ENCODE measurements at regions not wholly inside any gene's neighbourhood (a gene's known extent, or its start where the extent isn't known, plus 50 kb on each side); places are given as distances from the start of the nearest gene placed in this dataset.

- Histone ChIP-seq H3K4me3 (ENCODE audit: insufficient read depth in 1 of 2, low read depth in 1 of 2, low read length in 2 of 2) (no peak overlapping the region), H2BK12ac (ENCODE audit: low read length in 2 of 2) (no peak overlapping the region), H3K18ac (ENCODE audit: low read depth in 1 of 2, low read length in 2 of 2) (no peak overlapping the region), H2AK5ac (ENCODE audit: low read length, severe bottlenecking) (no peak overlapping the region), H3K4ac (ENCODE audit: low read depth in 1 of 2, low read length in 2 of 2) (no peak overlapping the region), H3K14ac (ENCODE audit: low read length in 2 of 2) (no peak overlapping the region), H3K23ac (ENCODE audit: low read length in 2 of 2) (no peak overlapping the region), H3K4me1 (ENCODE audit: control insufficient read depth, insufficient read depth, low read depth, low read length) (no peaks in the 10 kb centered on the region), H3K36me3 (ENCODE audit: control insufficient read depth in 1 of 2, insufficient read depth in 2 of 2, low read depth in 1 of 2, low read length in 2 of 2) (no peaks in the 10 kb centered on the region), H2AFZ (ENCODE audit: low read depth, low read length) (no peak overlapping the region), H2BK5ac (ENCODE audit: low read depth, low read length, poor library complexity, severe bottlenecking) (no peak overlapping the region), H2BK15ac (ENCODE audit: low read depth, poor library complexity, severe bottlenecking) (no peak overlapping the region), H3K27ac (ENCODE audit: low read length, poor library complexity, severe bottlenecking) (no peak overlapping the region), H3K4me2 (ENCODE audit: low read length, poor library complexity, severe bottlenecking) (no peak overlapping the region), H3K9me3 (ENCODE audit: control insufficient read depth, low read length) (no peaks in the 10 kb centered on the region), H3K9ac (ENCODE audit: low read length) (no peak overlapping the region), H4K8ac (ENCODE audit: low read length) (no peak overlapping the region), H3K27me3 (ENCODE audit: control insufficient read depth in 1 of 2, insufficient read depth in 1 of 2, low read length in 2 of 2) (no peaks in the 10 kb centered on the region), H3K79me1 (replicated peaks; ENCODE audit: low read length, poor library complexity, severe bottlenecking) (no peaks in the 10 kb centered on the region), H4K91ac (ENCODE audit: low read length) (no peak overlapping the region), H2BK120ac (ENCODE audit: low read depth, low read length) (no peak overlapping the region)
- no peak for DNase-seq
- WGBS, result 81% methylated on average over 2 of the region's 4 CpGs
These were observed 488.8 kb downstream of the PID1 start for GRCh38 chr2:228782281-228782680.

- Histone ChIP-seq H3K23ac (ENCODE audit: low read length in 2 of 2) (no peak overlapping the region), H3K9ac (ENCODE audit: low read length) (no peak overlapping the region), H2BK15ac (ENCODE audit: low read depth, poor library complexity, severe bottlenecking) (no peak overlapping the region), H4K8ac (ENCODE audit: low read length) (no peak overlapping the region), H3K4ac (ENCODE audit: low read depth in 1 of 2, low read length in 2 of 2) (no peak overlapping the region), H3K18ac (ENCODE audit: low read depth in 1 of 2, low read length in 2 of 2) (no peak overlapping the region), H2BK120ac (ENCODE audit: low read depth, low read length) (no peak overlapping the region), H3K14ac (ENCODE audit: low read length in 2 of 2) (no peak overlapping the region), H3K4me2 (ENCODE audit: low read length, poor library complexity, severe bottlenecking) (no peak overlapping the region), H3K79me1 (replicated peaks; ENCODE audit: low read length, poor library complexity, severe bottlenecking) (no peaks in the 10 kb centered on the region), H3K27me3 (ENCODE audit: control insufficient read depth in 1 of 2, insufficient read depth in 1 of 2, low read length in 2 of 2) (no peaks in the 10 kb centered on the region), H3K4me3 (ENCODE audit: insufficient read depth in 1 of 2, low read depth in 1 of 2, low read length in 2 of 2) (no peak overlapping the region), H4K91ac (ENCODE audit: low read length) (no peak overlapping the region), H2AK5ac (ENCODE audit: low read length, severe bottlenecking) (no peak overlapping the region), H2BK12ac (ENCODE audit: low read length in 2 of 2) (no peak overlapping the region), H3K9me3 (ENCODE audit: control insufficient read depth, low read length) (peaks cover 7% of the 10 kb centered on the region), H3K27ac (ENCODE audit: low read length, poor library complexity, severe bottlenecking) (no peak overlapping the region), H2AFZ (ENCODE audit: low read depth, low read length) (no peak overlapping the region), H3K4me1 (ENCODE audit: control insufficient read depth, insufficient read depth, low read depth, low read length) (no peaks in the 10 kb centered on the region), H2BK5ac (ENCODE audit: low read depth, low read length, poor library complexity, severe bottlenecking) (no peak overlapping the region), H3K36me3 (ENCODE audit: control insufficient read depth in 1 of 2, insufficient read depth in 2 of 2, low read depth in 1 of 2, low read length in 2 of 2) (no peaks in the 10 kb centered on the region)
- 47% methylated on average over 5 of the region's 5 CpGs for WGBS
- no peak for DNase-seq
These were observed 493.2 kb downstream of the PID1 start for GRCh38 chr2:228777855-228778355.

- Histone ChIP-seq H3K79me1 (replicated peaks; ENCODE audit: low read length, poor library complexity, severe bottlenecking) (no peaks in the 10 kb centered on the region), H3K14ac (ENCODE audit: low read length in 2 of 2) (no peak overlapping the region), H2AFZ (ENCODE audit: low read depth, low read length) (no peak overlapping the region), H4K91ac (ENCODE audit: low read length) (no peak overlapping the region), H2BK5ac (ENCODE audit: low read depth, low read length, poor library complexity, severe bottlenecking) (no peak overlapping the region), H2BK120ac (ENCODE audit: low read depth, low read length) (no peak overlapping the region), H3K18ac (ENCODE audit: low read depth in 1 of 2, low read length in 2 of 2) (no peak overlapping the region), H3K27me3 (ENCODE audit: control insufficient read depth in 1 of 2, insufficient read depth in 1 of 2, low read length in 2 of 2) (peaks cover 0 to 10% of the 10 kb centered on the region in 2 experiments), H3K4me1 (ENCODE audit: control insufficient read depth, insufficient read depth, low read depth, low read length) (no peaks in the 10 kb centered on the region), H2AK5ac (ENCODE audit: low read length, severe bottlenecking) (no peak overlapping the region), H3K9me3 (ENCODE audit: control insufficient read depth, low read length) (peaks cover 7% of the 10 kb centered on the region), H3K27ac (ENCODE audit: low read length, poor library complexity, severe bottlenecking) (no peak overlapping the region), H3K4ac (ENCODE audit: low read depth in 1 of 2, low read length in 2 of 2) (no peak overlapping the region), H2BK12ac (ENCODE audit: low read length in 2 of 2) (no peak overlapping the region), H3K4me2 (ENCODE audit: low read length, poor library complexity, severe bottlenecking) (no peak overlapping the region), H3K9ac (ENCODE audit: low read length) (no peak overlapping the region), H3K4me3 (ENCODE audit: insufficient read depth in 1 of 2, low read depth in 1 of 2, low read length in 2 of 2) (no peak overlapping the region), H4K8ac (ENCODE audit: low read length) (no peak overlapping the region), H3K36me3 (ENCODE audit: control insufficient read depth in 1 of 2, insufficient read depth in 2 of 2, low read depth in 1 of 2, low read length in 2 of 2) (no peaks in the 10 kb centered on the region), H2BK15ac (ENCODE audit: low read depth, poor library complexity, severe bottlenecking) (no peak overlapping the region), H3K23ac (ENCODE audit: low read length in 2 of 2) (no peak overlapping the region)
- 76% methylated on average over 2 of the region's 2 CpGs for WGBS
- no peak for DNase-seq
These were observed 496.5 kb downstream of the PID1 start for GRCh38 chr2:228774548-228774947.

- Histone ChIP-seq H3K79me1 (replicated peaks; ENCODE audit: low read length, poor library complexity, severe bottlenecking) (no peaks in the 10 kb centered on the region), H3K4me2 (ENCODE audit: low read length, poor library complexity, severe bottlenecking) (no peak overlapping the region), H3K9ac (ENCODE audit: low read length) (no peak overlapping the region), H2AK5ac (ENCODE audit: low read length, severe bottlenecking) (no peak overlapping the region), H2BK120ac (ENCODE audit: low read depth, low read length) (no peak overlapping the region), H3K36me3 (ENCODE audit: control insufficient read depth in 1 of 2, insufficient read depth in 2 of 2, low read depth in 1 of 2, low read length in 2 of 2) (no peaks in the 10 kb centered on the region), H2BK5ac (ENCODE audit: low read depth, low read length, poor library complexity, severe bottlenecking) (no peak overlapping the region), H3K27me3 (ENCODE audit: control insufficient read depth in 1 of 2, insufficient read depth in 1 of 2, low read length in 2 of 2) (peaks cover 0 to 10% of the 10 kb centered on the region in 2 experiments), H4K91ac (ENCODE audit: low read length) (no peak overlapping the region), H3K4me3 (ENCODE audit: insufficient read depth in 1 of 2, low read depth in 1 of 2, low read length in 2 of 2) (no peak overlapping the region), H3K23ac (ENCODE audit: low read length in 2 of 2) (no peak overlapping the region), H3K27ac (ENCODE audit: low read length, poor library complexity, severe bottlenecking) (no peak overlapping the region), H3K4ac (ENCODE audit: low read depth in 1 of 2, low read length in 2 of 2) (no peak overlapping the region), H2BK12ac (ENCODE audit: low read length in 2 of 2) (no peak overlapping the region), H2BK15ac (ENCODE audit: low read depth, poor library complexity, severe bottlenecking) (no peak overlapping the region), H3K18ac (ENCODE audit: low read depth in 1 of 2, low read length in 2 of 2) (no peak overlapping the region), H3K9me3 (ENCODE audit: control insufficient read depth, low read length) (peaks cover 7% of the 10 kb centered on the region), H3K4me1 (ENCODE audit: control insufficient read depth, insufficient read depth, low read depth, low read length) (no peaks in the 10 kb centered on the region), H3K14ac (ENCODE audit: low read length in 2 of 2) (no peak overlapping the region), H2AFZ (ENCODE audit: low read depth, low read length) (no peak overlapping the region), H4K8ac (ENCODE audit: low read length) (no peak overlapping the region)
- DNase-seq, result peak; percentile 53
- no CpG with 5 or more reads among the region's 1 CpG for WGBS
These were observed 499.3 kb downstream of the PID1 start for GRCh38 chr2:228771774-228772173.

Data from mesenchymal stem cell (in vitro differentiated cells and primary cell).